Chondrocyte (in vitro differentiated cells): ENCODE measurements at regions not wholly inside any gene's neighbourhood (a gene's known extent, or its start where the extent isn't known, plus 50 kb on each side); places are given as distances from the start of the nearest gene placed in this dataset.
"Not testable (repeated sequence)": the region's sequence is repeated elsewhere in the genome, so short reads cannot be mapped to it uniquely, and the experiment has no call there.

ENCODE experiments used
- DNase-seq: peaks from one replicate; pipeline ENCODE4 v3.0.0; 2021; ENCODE audit warnings: mixed read lengths, low spot score
- H3K27ac Mint-ChIP-seq: one replicate; pipeline ENCODE4 v1.8.0; 2021; ENCODE audit warnings: mild to moderate bottlenecking, moderate library complexity, mixed read lengths; ENCODE audit not compliant: unreplicated experiment
- H3K27me3 Mint-ChIP-seq: 2 replicates; pipeline ENCODE4 v1.8.0; 2021; ENCODE audit warnings: low read depth, mixed read lengths
- H3K36me3 Mint-ChIP-seq: 2 replicates; pipeline ENCODE4 v1.8.0; 2021; ENCODE audit warnings: low read depth, mixed read lengths
- H3K4me1 Mint-ChIP-seq: 2 replicates; pipeline ENCODE4 v1.8.0; 2021; ENCODE audit warnings: low read depth, mild to moderate bottlenecking, mixed read lengths
- H3K4me3 Mint-ChIP-seq: one replicate; pipeline ENCODE4 v1.8.0; 2021; ENCODE audit warnings: mild to moderate bottlenecking, moderate library complexity, mixed read lengths; ENCODE audit not compliant: unreplicated experiment
- H3K9me3 Mint-ChIP-seq: 2 replicates; pipeline ENCODE4 v1.8.0; 2021; ENCODE audit warnings: low read depth, mixed read lengths
- CTCF ChIP-seq: fragments of 200-600 bp; sonication (generic); IDR thresholded peaks from 2 replicates; pipeline ENCODE4 v1.5.0; 2021; ENCODE audit warnings: antibody characterized with exemption, mild to moderate bottlenecking, moderate library complexity

GRCh38 chr18:71238974-71239624 lies 950.3 kb downstream of the SOCS6 start:
- H3K4me1 Mint-ChIP-seq = no peaks in the 10 kb centered on the region
- no peaks in the 10 kb centered on the region for H3K9me3 Mint-ChIP-seq
- H3K27ac Mint-ChIP-seq = no peak overlapping the region
- no peaks in the 10 kb centered on the region for H3K36me3 Mint-ChIP-seq
- no peak for TF ChIP-seq CTCF
- no peak for DNase-seq
- H3K4me3 Mint-ChIP-seq = no peak overlapping the region
- H3K27me3 Mint-ChIP-seq = no peaks in the 10 kb centered on the region

DNA sequence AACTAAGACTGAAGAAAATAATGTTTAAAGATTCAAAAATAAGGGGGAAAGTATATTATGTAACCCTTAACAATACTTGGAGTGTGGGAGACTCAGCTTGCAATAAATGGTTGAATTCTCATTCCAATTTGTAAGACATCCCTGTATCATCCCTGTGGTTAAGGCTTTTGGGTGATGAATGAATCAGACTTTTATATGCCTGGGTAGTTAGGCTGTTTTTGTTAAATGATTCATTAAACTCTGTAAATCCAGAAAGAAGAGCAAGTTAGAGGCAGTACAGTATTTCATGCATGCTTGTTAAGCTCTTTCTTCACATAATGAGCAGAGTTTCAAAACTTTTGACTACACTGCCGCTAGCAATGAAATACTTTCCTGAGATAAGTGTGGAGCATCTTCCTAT lies 948.8 kb downstream of the SOCS6 start:
- Mint-ChIP-seq H3K4me1 (no peaks in the 10 kb centered on the region), H3K27ac (no peak overlapping the region), H3K9me3 (no peaks in the 10 kb centered on the region), H3K36me3 (no peaks in the 10 kb centered on the region), H3K27me3 (no peaks in the 10 kb centered on the region), H3K4me3 (no peak overlapping the region)
- no peak for TF ChIP-seq CTCF
- DNase-seq = no peak

- Mint-ChIP-seq H3K9me3 (no peaks in the 10 kb centered on the region), H3K4me3 (no peak overlapping the region), H3K27me3 (no peaks in the 10 kb centered on the region), H3K27ac (no peak overlapping the region), H3K4me1 (no peaks in the 10 kb centered on the region), H3K36me3 (no peaks in the 10 kb centered on the region)
- no peak for TF ChIP-seq CTCF
- no peak for DNase-seq
Measured at GRCh38 chr18:71233177-71233576, 944.3 kb downstream of the SOCS6 start.

GRCh38 chr18:71223486-71223885 lies 934.6 kb downstream of the SOCS6 start:
- Mint-ChIP-seq H3K27ac (no peak overlapping the region), H3K9me3 (peaks cover 4% of the 10 kb centered on the region), H3K4me1 (no peaks in the 10 kb centered on the region), H3K4me3 (no peak overlapping the region), H3K36me3 (no peaks in the 10 kb centered on the region), H3K27me3 (no peaks in the 10 kb centered on the region)
- no peak for TF ChIP-seq CTCF
- no peak for DNase-seq

DNA sequence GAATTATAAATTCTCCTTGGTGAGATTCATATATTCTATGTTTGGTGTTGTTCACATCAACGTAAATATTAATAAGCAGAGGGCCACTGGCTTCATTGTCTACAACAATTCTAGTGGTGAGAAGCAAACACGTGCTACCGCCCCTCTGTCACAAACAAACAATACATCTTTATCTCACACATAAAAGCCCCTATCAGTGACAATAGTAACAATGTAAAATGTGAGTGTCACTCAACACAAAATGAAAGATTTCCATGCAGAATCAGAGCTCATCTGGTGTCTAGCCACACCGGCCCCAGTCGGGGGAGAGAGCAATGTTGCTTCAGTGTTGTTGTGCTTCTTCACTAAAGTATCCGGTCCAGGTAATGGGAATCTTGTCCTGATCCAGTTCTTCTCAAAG lies 932.6 kb downstream of the SOCS6 start:
- no peaks in the 10 kb centered on the region for H3K27me3 Mint-ChIP-seq
- no peak overlapping the region for H3K4me3 Mint-ChIP-seq
- no peaks in the 10 kb centered on the region for H3K36me3 Mint-ChIP-seq
- no peak overlapping the region for H3K27ac Mint-ChIP-seq
- peaks cover 8% of the 10 kb centered on the region for H3K9me3 Mint-ChIP-seq
- no peak for DNase-seq
- no peak for TF ChIP-seq CTCF
- no peaks in the 10 kb centered on the region for H3K4me1 Mint-ChIP-seq

GRCh38 chr18:71212739-71213138 lies 923.9 kb downstream of the SOCS6 start:
- DNase-seq, H3K27me3 Mint-ChIP-seq, H3K27ac Mint-ChIP-seq, H3K4me3 Mint-ChIP-seq, H3K36me3 Mint-ChIP-seq, H3K4me1 Mint-ChIP-seq: not testable (repeated sequence)
- peaks cover 17% of the 10 kb centered on the region for H3K9me3 Mint-ChIP-seq
